Heart left ventricle (tissue), 16 donors: ENCODE measurements at regions not wholly inside any gene's neighbourhood (a gene's known extent, or its start where the extent isn't known, plus 50 kb on each side); places are given as distances from the start of the nearest gene placed in this dataset.

Source experiments
- ATAC-seq, 4 donors: fragments of 200-7000 bp; cut with Tn5 transposase; one replicate each; pipeline ENCODE4 v1.9.1; 2020 to 2022; ENCODE audit warnings: moderate library complexity in 4 of 4, mild to moderate bottlenecking in 3 of 4, moderate number of reproducible peaks in 1 of 4
- DNase-seq, 5 donors: peaks; one replicate each; pipeline ENCODE4 v3.0.0-alpha.2; 2020
- H3K27ac ChIP-seq, 12 donors: fragments of 200-600 bp; sonication (generic) in 4 of 12; one replicate each; pipeline versions ENCODE4 v1.5.0 to v1.8.0; 2016 to 2022; ENCODE audit warnings: mild to moderate bottlenecking in 2 of 12
- H3K27me3 ChIP-seq, 9 donors: fragments of 200-600 bp; sonication (generic) in 2 of 9; one replicate each; pipeline versions ENCODE4 v1.5.1 to v1.8.0; 2016 to 2022; ENCODE audit warnings: mild to moderate bottlenecking in 3 of 9
- H3K36me3 ChIP-seq, 9 donors: fragments of 200-600 bp; sonication (generic) in 2 of 9; one replicate each; pipeline versions ENCODE4 v1.5.0 to v1.8.0; 2018 to 2022; ENCODE audit warnings: mild to moderate bottlenecking in 2 of 9
- H3K4me1 ChIP-seq, 12 donors: fragments of 200-600 bp; sonication (generic) in 4 of 12; one replicate each; pipeline versions ENCODE4 v1.5.0 to v1.8.0; 2016 to 2022; ENCODE audit warnings: mild to moderate bottlenecking in 3 of 12
- H3K4me3 ChIP-seq, 12 donors: fragments of 200-600 bp; sonication (generic) in 4 of 12; one replicate each; pipeline versions ENCODE4 v1.5.0 to v1.8.0; 2017 to 2022; ENCODE audit warnings: mild to moderate bottlenecking in 9 of 12, moderate library complexity in 4 of 12
- H3K9me3 ChIP-seq, 12 donors: fragments of 200-600 bp; sonication (generic) in 4 of 12; one replicate each; pipeline versions ENCODE4 v1.5.0 to v1.8.0; 2016 to 2022; ENCODE audit warnings: mild to moderate bottlenecking in 1 of 12
- CTCF ChIP-seq, 12 donors: fragments of 200-600 bp; sonication (generic) in 4 of 12; IDR thresholded peaks; one replicate each; pipeline versions ENCODE4 v1.5.0 to v1.8.0; 2018 to 2022; ENCODE audit warnings: antibody characterized with exemption in 12 of 12, mild to moderate bottlenecking in 5 of 12
- POLR2A ChIP-seq, 2 donors: fragments of 450-650 bp; IDR thresholded peaks; one replicate each; pipeline ENCODE4 v1.6.1; 2017; ENCODE audit warnings: antibody characterized with exemption in 2 of 2, mild to moderate bottlenecking in 2 of 2, moderate library complexity in 2 of 2
- WGBS, 4 donors: extraction: QIAGEN DNeasy Blood & Tissue Kit in 2 of 4; methylation state at CpG; one replicate each; pipeline versions ENCODE4 v1.1.5 to v1.1.7; 2013 to 2018; 5-methylcytosine and 5-hydroxymethylcytosine counted together
- intact Hi-C, 10 donors: fragments of 100-400 bp; cut with DNase I; formaldehyde crosslinking; loops; one replicate each; pipeline versions ENCODE4 v1.11.1 to v1.14.2; 2022
- donor health status: ischemic (EF 13 %, LVEDD 7.1; RV severe dilation, severe dysfunction).
- donor health status: healthy with polysubstance abuse.
- donor health status: DM: no; HTN: yes; CAD: no.
- donor health status: DM: no; HTN: no; CAD: no.
- donor health status: ischemic (EF 25% LVEDD 6.9; RV normal size, moderate dysfunction).
- donor health status: ischemic (EF 25% LVEDD 5.7; RV mildly dilated, moderate dysfunction).
- donor health status: healthy.
- donor health status: DM: yes; HTN: yes; CAD: no.
- donor health status: ischemic (EF 35%, LVEDD 5.7; RV mildly dilated, moderate dysfunction).
- donor health status: nonischemic (EF 11% LVEDD 7.7; RV severe dilation, severe dysfunction).
- donor health status: DM: yes; HTN: yes; CAD: no.
- donor health status: PGD.
- donor health status: ischemic (EF 29% LVEDD 5.4; RV normal size, mild dysfunction).
- donor health status: nonischemic (EF 23%, LVEDD 6.1; RV moderate dilation, normal function).

DNA sequence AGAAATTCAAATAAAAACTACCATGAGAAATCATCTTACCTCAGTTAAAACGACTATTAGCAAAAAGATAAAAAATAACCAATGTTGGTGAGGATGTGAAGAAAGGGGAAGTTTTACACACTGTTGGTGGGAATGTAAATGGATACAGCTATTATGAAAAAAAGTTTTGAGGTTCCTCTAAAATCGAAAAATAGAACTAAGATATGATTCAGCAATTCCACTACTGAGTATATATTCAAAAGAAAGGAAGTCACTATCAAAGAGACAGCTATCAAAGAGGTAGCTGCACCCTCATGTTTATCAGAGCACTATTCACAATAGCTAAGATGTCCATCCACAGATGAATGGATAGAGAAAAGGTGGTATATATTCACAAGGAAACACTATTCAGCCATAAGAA, 1888.4 kb downstream of the MAT2B start:
- Histone ChIP-seq H3K27ac (no peak overlapping the region), H3K9me3 (peaks cover 0 to 19% (median 5%) of the 10 kb centered on the region in 12 donors), H3K4me3 (no peak overlapping the region), H3K4me1 (no peaks in the 10 kb centered on the region), H3K27me3 (no peaks in the 10 kb centered on the region), H3K36me3 (no peaks in the 10 kb centered on the region)
- ATAC-seq (no peak), DNase-seq (no peak)
- WGBS, 4 donors, result 51 to 55% (median 53%) methylated on average over 2 of the region's 2 CpGs
- TF ChIP-seq POLR2A (IDR thresholded peaks at IDR 0.05) (no peak), CTCF (IDR thresholded peaks at IDR 0.05) (no peak)
- intact Hi-C loops, result no loop called here

DNA sequence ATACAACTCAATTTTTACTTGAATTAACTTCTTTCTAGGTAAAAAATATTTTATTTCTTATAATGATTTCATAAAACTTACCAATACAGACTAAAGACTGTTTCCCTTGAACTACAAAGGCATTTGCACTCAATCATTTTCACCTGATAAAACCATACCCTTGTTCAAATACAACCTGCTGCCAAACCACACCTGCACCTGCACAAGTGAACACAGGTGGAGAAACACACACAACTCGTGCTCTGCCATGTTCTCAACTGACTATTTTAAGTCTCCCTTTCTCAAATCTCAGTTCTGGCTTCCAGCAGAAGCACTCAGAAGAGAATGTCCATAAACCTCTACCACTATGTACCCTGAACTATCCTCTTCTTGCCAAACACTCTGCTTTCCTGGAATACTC, 1892.1 kb downstream of the MAT2B start:
- H3K4me3 ChIP-seq, result no peak overlapping the region
- 31 to 56% (median 37%) methylated on average over 1 of the region's 1 CpG for WGBS, 4 donors
- no peaks in the 10 kb centered on the region for H3K4me1 ChIP-seq
- intact Hi-C loops, result no loop called here
- ATAC-seq (no peak), DNase-seq (no peak)
- no peaks in the 10 kb centered on the region for H3K27me3 ChIP-seq
- no peak overlapping the region for H3K27ac ChIP-seq
- TF ChIP-seq POLR2A (IDR thresholded peaks at IDR 0.05) (no peak), CTCF (IDR thresholded peaks at IDR 0.05) (no peak)
- no peaks in the 10 kb centered on the region for H3K36me3 ChIP-seq
- peaks cover 0 to 4% (median 0%) of the 10 kb centered on the region in 12 donors for H3K9me3 ChIP-seq

DNA sequence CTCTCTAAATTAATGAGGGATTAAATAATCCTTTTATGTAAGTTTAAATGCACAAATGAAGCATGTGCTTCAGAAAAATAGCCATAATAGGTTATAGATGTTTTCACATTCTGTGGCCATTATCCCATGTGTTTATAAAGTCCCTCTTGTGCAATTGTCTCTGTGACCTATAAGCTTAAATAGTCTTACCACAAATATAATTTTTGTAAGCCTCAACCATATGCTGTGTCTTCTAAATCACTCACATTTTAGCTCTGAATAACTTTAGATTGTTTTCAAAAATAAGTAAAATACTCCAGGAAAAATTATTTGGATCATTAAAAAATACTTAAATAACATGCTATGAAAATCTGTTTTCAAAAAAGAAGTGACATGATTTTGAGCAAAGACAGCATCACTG, 1894.7 kb downstream of the MAT2B start:
- ATAC-seq (no peak), DNase-seq (no peak)
- Histone ChIP-seq H3K4me1 (no peaks in the 10 kb centered on the region), H3K27ac (no peak overlapping the region), H3K36me3 (no peaks in the 10 kb centered on the region), H3K9me3 (peaks cover 0 to 4% (median 0%) of the 10 kb centered on the region in 12 donors), H3K4me3 (no peak overlapping the region), H3K27me3 (no peaks in the 10 kb centered on the region)
- intact Hi-C loops, result no loop called here
- TF ChIP-seq CTCF (IDR thresholded peaks at IDR 0.05) (no peak), POLR2A (IDR thresholded peaks at IDR 0.05) (no peak)

- Histone ChIP-seq H3K36me3 (no peaks in the 10 kb centered on the region), H3K4me1 (no peaks in the 10 kb centered on the region), H3K9me3 (peaks cover 0 to 18% (median 3%) of the 10 kb centered on the region in 12 donors), H3K27me3 (no peaks in the 10 kb centered on the region), H3K27ac (no peak overlapping the region), H3K4me3 (no peak overlapping the region)
- 80 to 84% (median 83%) methylated on average over 2 of the region's 2 CpGs for WGBS, 4 donors
- intact Hi-C loops, result no loop called here
- ATAC-seq (no peak), DNase-seq (no peak)
- no peak for TF ChIP-seq CTCF (IDR thresholded peaks at IDR 0.05)
- TF ChIP-seq POLR2A (IDR thresholded peaks at IDR 0.05), result no peak
Observed at GRCh38 chr5:165404917-165405316, 1899.5 kb downstream of the MAT2B start.
